Panc1 (cell line): ENCODE measurements at regions not wholly inside any gene's neighbourhood (a gene's known extent, or its start where the extent isn't known, plus 50 kb on each side); places are given as distances from the start of the nearest gene placed in this dataset.

Experiments used
- ATAC-seq: fragments of 200-7000 bp; cut with Tn5 transposase; 2 replicates; pipeline ENCODE4 v1.9.1; 2020; ENCODE audit warnings: mild to moderate bottlenecking, moderate library complexity
- BruUV-seq: library from RNA; stranded (reverse); fragments of 400-500 nt; replicated peaks from 2 replicates; lab custom pipeline; 2021; lab: Mats Ljungman, UMichigan
- CTCF ChIA-PET: fragments of 300-600 bp; sonication (Branson Sonifier 250); formaldehyde crosslinking; loops from one replicate; lab custom pipeline; 2022; ENCODE audit warnings: antibody characterized with exemption; lab: Charles Lee
- POLR2A ChIA-PET: fragments of 300-600 bp; sonication (Branson Sonifier 250); formaldehyde crosslinking; loops from one replicate; lab custom pipeline; 2022; ENCODE audit warnings: antibody characterized with exemption; lab: Charles Lee
- DNase-seq: peaks from one replicate; pipeline ENCODE4 v3.0.0-alpha.2; 2010; ENCODE audit warnings: low read depth, low spot score
- H3K27ac ChIP-seq: 2 replicates; pipeline ENCODE4 v1.5.1; 2011; ENCODE audit warnings: mild to moderate bottlenecking, low read length, inconsistent platforms
- H3K27me3 ChIP-seq: fragments of 200-500 bp; sonication (Bioruptor generic); 2 replicates; pipeline ENCODE4 v1.6.0; 2014; ENCODE audit warnings: low read length, inconsistent platforms; ENCODE audit not compliant: control insufficient read depth, insufficient read depth
- H3K36me3 ChIP-seq: fragments of 200-500 bp; sonication (Bioruptor generic); 2 replicates; pipeline ENCODE4 v1.5.1; 2014; ENCODE audit warnings: inconsistent platforms, mild to moderate bottlenecking, low read length, moderate library complexity; ENCODE audit not compliant: control insufficient read depth, insufficient read depth
- H3K4me1 ChIP-seq: 2 replicates; pipeline ENCODE4 v1.5.1; 2011; ENCODE audit warnings: inconsistent platforms, mild to moderate bottlenecking, low read length, moderate library complexity; ENCODE audit not compliant: control insufficient read depth, insufficient read depth
- H3K4me3 ChIP-seq, 2 experiments: 2 replicates each; pipeline ENCODE4 v1.5.1; 2011 to 2012; ENCODE audit warnings: low read depth in 2 of 2, low read length in 2 of 2, mild to moderate bottlenecking in 2 of 2, inconsistent platforms in 1 of 2, moderate library complexity in 1 of 2
- H3K9me3 ChIP-seq: fragments of 200-500 bp; sonication (Bioruptor generic); 2 replicates; pipeline ENCODE4 v1.5.1; 2014; ENCODE audit warnings: low read depth, mild to moderate bottlenecking, inconsistent platforms, low read length, moderate library complexity; ENCODE audit not compliant: control insufficient read depth, insufficient read depth
- POLR2AphosphoS5 ChIP-seq: IDR thresholded peaks from 2 replicates; pipeline ENCODE4 v1.6.1; 2012; ENCODE audit warnings: mild to moderate bottlenecking, low read depth, low read length, moderate library complexity
- SIN3A ChIP-seq: IDR thresholded peaks from 2 replicates; pipeline ENCODE4 v1.6.1; 2012; ENCODE audit warnings: low read depth, mild to moderate bottlenecking, low read length, moderate library complexity, borderline replicate concordance; ENCODE audit not compliant: insufficient read depth
- TCF7L2 ChIP-seq: IDR thresholded peaks from 2 replicates; pipeline ENCODE4 v1.6.1; 2011; ENCODE audit warnings: mild to moderate bottlenecking, low read depth, low read length, inconsistent platforms
- in situ Hi-C: cut with HindIII; loops from 2 replicates; pipeline ENCODE4 v1.10.0; 2016; ENCODE audit warnings: low sequenced_read_pairs, low pct_unique_long_range_greater_than_20kb
- intact Hi-C: fragments of 100-400 bp; cut with micrococcal nuclease; formaldehyde crosslinking; loops from one replicate; pipeline ENCODE4 v1.10.0; 2022; ENCODE audit not compliant: unreplicated experiment
- TF ChIP-seq, protein P1 (sequence below): fragments of 450-650 bp; IDR thresholded peaks from 2 replicates; pipeline ENCODE4 v1.5.1; 2017; ENCODE audit warnings: mild to moderate bottlenecking
- TF ChIP-seq, protein P2 (sequence below), 2 experiments: IDR thresholded peaks; 2 replicates each; pipeline ENCODE4 v1.6.1; 2011 to 2012; ENCODE audit warnings: low read depth in 2 of 2, control low read depth in 1 of 2, low read length in 1 of 2, mild to moderate bottlenecking in 1 of 2, moderate library complexity in 1 of 2; ENCODE audit not compliant: insufficient read depth in 1 of 2

GRCh38 chr10:128711806-128712205, 585.6 kb upstream of the MKI67 start:
- in situ Hi-C loops (no loop called here), intact Hi-C loops (no loop called here)
- TF ChIP-seq, protein P1, sequence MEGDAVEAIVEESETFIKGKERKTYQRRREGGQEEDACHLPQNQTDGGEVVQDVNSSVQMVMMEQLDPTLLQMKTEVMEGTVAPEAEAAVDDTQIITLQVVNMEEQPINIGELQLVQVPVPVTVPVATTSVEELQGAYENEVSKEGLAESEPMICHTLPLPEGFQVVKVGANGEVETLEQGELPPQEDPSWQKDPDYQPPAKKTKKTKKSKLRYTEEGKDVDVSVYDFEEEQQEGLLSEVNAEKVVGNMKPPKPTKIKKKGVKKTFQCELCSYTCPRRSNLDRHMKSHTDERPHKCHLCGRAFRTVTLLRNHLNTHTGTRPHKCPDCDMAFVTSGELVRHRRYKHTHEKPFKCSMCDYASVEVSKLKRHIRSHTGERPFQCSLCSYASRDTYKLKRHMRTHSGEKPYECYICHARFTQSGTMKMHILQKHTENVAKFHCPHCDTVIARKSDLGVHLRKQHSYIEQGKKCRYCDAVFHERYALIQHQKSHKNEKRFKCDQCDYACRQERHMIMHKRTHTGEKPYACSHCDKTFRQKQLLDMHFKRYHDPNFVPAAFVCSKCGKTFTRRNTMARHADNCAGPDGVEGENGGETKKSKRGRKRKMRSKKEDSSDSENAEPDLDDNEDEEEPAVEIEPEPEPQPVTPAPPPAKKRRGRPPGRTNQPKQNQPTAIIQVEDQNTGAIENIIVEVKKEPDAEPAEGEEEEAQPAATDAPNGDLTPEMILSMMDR: no peak
- TF ChIP-seq SIN3A (no peak), TCF7L2 (no peak), POLR2AphosphoS5 (no peak)
- TF ChIP-seq, protein P2, sequence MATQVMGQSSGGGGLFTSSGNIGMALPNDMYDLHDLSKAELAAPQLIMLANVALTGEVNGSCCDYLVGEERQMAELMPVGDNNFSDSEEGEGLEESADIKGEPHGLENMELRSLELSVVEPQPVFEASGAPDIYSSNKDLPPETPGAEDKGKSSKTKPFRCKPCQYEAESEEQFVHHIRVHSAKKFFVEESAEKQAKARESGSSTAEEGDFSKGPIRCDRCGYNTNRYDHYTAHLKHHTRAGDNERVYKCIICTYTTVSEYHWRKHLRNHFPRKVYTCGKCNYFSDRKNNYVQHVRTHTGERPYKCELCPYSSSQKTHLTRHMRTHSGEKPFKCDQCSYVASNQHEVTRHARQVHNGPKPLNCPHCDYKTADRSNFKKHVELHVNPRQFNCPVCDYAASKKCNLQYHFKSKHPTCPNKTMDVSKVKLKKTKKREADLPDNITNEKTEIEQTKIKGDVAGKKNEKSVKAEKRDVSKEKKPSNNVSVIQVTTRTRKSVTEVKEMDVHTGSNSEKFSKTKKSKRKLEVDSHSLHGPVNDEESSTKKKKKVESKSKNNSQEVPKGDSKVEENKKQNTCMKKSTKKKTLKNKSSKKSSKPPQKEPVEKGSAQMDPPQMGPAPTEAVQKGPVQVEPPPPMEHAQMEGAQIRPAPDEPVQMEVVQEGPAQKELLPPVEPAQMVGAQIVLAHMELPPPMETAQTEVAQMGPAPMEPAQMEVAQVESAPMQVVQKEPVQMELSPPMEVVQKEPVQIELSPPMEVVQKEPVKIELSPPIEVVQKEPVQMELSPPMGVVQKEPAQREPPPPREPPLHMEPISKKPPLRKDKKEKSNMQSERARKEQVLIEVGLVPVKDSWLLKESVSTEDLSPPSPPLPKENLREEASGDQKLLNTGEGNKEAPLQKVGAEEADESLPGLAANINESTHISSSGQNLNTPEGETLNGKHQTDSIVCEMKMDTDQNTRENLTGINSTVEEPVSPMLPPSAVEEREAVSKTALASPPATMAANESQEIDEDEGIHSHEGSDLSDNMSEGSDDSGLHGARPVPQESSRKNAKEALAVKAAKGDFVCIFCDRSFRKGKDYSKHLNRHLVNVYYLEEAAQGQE (IDR thresholded peaks at IDR 0.05; ENCODE audit: insufficient read depth in 1 of 2, low read depth in 2 of 2, low read length in 1 of 2): no peak
- H3K36me3 ChIP-seq: no peaks in the 10 kb centered on the region
- no peaks in the 10 kb centered on the region for H3K9me3 ChIP-seq
- H3K27me3 ChIP-seq: no peaks in the 10 kb centered on the region
- no peaks in the 10 kb centered on the region for H3K4me1 ChIP-seq
- ChIA-PET POLR2A (no interaction called here), CTCF (no interaction called here)
- DNase-seq (no peak), ATAC-seq (no peak)
- H3K4me3 ChIP-seq: no peak overlapping the region
- no TSS peak for BruUV-seq
- H3K27ac ChIP-seq: no peak overlapping the region

GRCh38 chr10:128712661-128713400, 586.6 kb upstream of the MKI67 start:
- no peaks in the 10 kb centered on the region for H3K9me3 ChIP-seq
- DNase-seq (no peak), ATAC-seq (no peak)
- TF ChIP-seq, protein P2 (IDR thresholded peaks at IDR 0.05; ENCODE audit: insufficient read depth in 1 of 2, low read depth in 2 of 2, low read length in 1 of 2): no peak
- no peak for TF ChIP-seq SIN3A
- TF ChIP-seq, protein P1: no peak
- TF ChIP-seq TCF7L2: no peak
- no peak for TF ChIP-seq POLR2AphosphoS5
- ChIA-PET POLR2A (no interaction called here), CTCF (no interaction called here)
- no TSS peak for BruUV-seq
- no peaks in the 10 kb centered on the region for H3K27me3 ChIP-seq
- H3K4me3 ChIP-seq: no peak overlapping the region
- no peak overlapping the region for H3K27ac ChIP-seq
- no peaks in the 10 kb centered on the region for H3K4me1 ChIP-seq
- H3K36me3 ChIP-seq: no peaks in the 10 kb centered on the region
- in situ Hi-C loops: no loop called here
- intact Hi-C loops: no loop called here
